ENCODE measurements at regions not wholly inside any gene's neighbourhood (a gene's known extent, or its start where the extent isn't known, plus 50 kb on each side); places are given as distances from the start of the nearest gene placed in this dataset.
A peak's percentile ranks its signal among the peaks of the same experiment; 100 is the strongest.

DNA sequence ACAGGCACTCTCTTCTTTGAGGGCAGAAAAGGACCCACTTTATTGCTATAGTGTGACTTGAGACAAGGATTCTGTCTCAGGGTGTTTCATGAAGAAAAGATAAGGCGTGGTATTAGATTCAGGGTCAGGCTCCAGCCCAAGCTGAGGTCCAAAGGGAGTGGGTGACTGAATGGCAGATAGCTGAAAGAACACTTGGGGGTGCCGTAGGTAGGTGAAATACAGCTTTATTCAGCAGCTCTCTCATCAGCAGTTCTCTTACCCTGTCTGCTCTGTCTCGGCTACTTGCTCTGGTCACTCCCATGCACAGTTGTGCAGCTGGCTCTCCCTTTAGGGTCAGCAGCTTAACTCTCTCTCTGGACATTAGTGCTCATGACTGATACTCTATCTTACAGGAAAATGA lies 379.9 kb downstream of the LPIN1 start:
- no peak for DNase-seq

DNA sequence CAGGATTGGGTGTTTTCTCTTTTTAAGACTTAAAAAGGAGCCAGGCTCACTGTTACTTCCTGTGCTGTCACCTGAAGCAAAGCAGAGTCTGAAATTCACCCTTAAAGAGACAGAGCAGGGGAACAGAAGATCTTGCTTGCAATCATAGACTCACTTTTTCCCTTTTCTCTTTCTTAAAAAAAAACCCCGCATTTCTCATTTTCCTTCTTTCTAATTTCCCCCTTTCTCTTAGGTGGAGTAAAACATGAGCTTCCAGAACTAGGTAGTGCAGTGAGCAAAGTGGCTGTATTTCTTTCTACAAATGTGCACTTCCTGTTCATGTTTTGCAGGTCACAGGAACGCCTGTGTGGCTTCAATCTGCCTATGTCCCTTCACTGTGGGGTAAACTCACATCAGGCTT lies 381.2 kb downstream of the LPIN1 start:
- peak; percentile 27 for DNase-seq

DNA sequence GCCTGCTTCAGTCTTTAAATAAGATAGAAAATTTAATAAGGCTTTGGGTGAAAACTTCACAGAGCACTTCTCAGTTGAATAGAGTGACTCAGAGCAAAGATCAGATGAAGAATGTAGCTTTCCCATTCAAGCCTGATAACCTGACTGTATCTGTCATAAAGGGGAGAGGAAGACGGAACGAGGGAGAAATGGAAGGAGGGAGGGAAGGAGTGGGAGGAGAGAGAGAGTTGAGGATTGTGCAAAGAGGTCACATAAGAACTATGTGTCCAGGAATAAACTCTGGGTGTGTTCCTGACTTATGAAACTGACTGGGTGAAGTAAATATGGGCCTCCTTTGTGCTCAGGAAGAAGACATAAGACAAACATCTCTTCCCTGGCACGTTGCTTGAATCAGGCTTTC lies 385.5 kb downstream of the LPIN1 start:
- no peak for DNase-seq

DNA sequence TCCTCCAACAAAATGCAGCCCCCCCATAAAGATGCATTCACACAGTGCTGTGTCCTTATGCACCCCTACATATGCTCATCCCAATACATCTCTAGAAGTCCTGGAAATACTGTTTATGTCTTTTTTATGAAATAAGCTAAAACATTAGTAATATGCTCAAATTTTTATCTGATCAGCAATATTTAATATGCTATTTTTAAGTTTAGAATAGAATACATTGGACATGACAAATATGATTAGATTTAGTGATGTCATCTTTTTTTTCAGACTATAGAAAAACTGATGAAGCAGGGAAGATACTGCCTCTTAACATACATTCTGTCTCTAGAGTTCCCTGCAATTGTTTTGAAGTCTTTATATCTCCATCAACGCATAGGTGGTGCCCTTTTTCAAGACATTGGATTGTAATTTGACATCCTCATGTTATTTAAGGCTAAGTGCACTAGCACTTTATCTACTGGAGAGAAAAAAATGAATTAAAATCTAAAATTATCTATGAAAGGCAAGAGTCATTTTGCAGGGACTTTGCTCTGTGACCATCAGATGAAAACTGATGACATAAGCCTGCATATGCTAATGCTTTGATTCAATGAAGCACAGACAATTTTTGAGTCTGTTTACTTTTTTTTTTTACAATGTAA lies 395.3 kb downstream of the LPIN1 start:
- DNase-seq: no peak

DNA sequence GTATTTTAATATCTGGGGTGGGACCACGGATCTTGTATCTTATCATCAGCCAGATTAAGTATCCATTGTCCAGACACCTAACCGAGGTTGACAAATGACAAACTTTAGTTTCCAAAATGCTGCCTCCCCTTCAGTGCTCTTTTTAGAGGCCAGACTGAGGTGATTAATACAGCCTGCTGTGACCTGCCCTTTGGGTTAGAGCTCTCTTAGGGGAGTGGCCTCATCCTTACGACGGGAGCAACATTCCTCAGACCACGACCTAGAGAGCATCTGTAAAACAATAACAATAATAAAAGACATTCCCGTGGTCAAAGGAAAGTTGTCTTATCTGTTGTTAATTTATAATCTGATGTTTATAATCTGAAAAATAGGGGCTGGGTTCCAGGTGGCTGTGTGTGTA lies 405.3 kb downstream of the LPIN1 start:
- DNase-seq: no peak

DNA sequence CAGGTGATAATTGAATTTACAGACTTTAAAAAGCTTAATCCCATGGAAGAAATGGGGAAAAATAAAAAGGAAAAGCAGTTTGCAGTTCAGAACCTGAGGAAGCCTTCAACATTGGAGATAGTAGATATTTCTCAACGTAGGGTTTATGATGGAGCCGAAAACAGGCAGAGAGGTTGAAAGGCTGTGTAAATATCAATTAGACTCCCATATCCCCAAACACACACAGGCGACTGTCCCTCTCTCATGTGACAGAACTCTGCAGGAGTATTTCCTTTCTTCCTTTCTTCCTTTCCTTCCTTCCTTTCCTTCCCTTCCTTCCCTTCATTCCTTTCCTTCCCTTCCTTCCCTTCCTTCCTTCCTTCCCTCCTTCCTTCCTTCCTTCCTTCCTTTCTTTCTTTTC lies 406.5 kb downstream of the LPIN1 start:
- DNase-seq: no peak

DNA sequence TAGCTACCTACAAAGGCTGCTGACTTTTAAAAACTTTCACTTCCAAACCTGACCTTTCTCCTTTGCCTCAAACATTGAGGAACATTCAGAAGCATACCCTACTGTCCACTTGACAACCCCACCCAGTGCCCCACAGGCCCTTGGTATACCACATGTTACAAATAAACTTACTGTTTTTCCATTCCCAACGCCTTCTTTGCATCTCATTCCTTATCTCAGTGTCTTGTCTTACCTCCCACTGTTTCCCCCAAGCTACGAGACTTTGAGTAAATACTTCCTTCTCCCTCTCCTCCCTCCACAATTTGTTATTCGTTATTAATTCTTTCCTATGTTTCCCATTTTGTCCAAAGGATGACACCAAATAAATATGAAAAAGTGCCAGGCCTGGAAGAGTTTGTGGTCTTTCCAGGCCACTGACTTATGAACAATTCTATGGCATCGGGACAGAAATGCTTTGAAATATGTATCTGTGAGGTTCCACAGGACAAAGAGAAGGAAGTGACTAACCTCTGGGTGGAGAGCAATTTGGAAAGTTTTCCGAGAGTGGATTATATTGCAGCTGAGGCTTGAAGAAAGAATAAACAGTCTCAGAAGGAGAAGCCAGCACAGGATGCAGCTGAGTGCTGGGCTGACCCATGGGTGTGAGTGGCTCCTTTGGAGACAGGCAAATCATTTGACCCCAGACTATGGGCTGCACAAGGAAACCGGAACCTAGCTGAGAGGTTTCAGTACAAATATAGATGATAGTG lies 409.0 kb downstream of the LPIN1 start:
- no peak for DNase-seq

DNA sequence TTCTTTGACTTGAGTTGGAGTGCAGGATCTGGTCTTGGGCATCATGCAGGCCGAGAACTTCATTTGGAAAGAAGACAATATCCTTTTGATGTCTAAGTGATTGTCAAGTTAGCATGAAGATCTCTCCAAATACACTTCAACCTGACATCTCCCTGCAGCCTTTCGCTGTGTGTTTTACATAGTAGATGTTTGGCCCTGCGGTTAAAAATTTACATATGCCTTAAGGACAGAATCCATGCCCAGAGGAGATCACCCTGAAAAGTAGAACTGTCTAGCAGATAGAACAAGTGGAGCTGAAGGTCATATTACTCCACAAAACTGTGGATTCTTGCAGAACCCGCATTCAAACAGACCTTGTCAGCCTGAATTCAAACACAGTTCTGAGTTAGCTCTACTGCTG lies 409.9 kb downstream of the LPIN1 start:
- no peak for DNase-seq

DNA sequence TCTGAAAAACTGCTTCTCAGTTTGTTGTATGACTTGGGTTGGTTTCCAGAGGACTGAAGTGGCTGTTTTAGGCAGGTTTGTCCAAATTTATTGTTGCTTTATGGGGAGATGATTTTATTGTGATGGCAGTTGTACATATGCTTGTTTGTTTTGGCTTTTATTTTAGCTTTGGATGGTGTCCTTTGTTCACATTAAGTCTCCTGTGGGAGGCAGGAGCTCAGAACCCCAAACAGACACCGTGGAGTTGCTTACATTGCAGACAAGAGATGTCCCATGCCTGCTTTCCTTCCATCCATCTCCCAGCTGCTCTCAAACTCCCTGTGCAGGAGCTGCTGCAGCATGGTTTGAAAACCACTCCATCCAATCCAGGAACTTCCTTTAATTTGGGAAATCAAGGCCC lies 414.7 kb downstream of the LPIN1 start:
- no peak for DNase-seq

DNA sequence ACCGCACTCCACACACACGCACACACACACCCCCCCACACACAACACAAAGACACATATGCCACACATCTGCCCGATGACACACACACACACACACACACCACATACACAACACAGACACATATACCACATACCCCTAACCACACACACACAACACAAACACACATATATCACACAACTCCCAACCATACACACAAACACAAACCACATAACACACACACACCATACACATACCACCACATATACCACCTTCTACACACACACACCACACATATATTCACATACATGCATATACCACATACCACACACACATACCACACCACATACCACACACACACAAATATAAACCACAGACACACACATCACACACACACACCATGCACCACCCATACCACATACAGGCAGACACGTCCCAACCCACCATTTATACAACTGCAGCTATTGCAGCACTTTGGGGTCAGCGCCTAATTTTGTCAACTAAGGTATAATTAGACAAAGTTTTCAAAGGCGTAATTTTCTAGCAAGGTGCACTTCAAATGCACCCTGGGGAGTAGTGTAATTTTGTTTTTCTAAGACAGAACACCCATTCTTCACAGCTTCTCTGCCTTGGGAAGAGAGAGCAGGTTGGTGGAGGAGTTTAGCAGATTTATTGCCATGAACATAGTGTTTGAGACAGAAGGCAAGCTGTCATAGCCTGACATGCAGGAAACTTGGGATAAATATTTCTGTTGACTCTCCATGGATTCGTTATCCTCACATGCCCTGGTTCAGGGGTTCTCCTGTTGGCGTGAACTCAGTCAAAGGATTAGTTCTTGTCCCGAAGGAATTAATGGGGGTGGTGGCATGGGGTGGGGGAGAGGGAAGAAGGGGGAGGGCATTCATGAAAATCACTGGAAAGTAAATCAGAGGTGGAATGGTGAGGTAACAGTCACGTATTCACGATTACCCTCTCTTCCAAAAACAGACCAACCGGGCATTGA lies 416.1 kb downstream of the LPIN1 start:
- no peak for DNase-seq

DNA sequence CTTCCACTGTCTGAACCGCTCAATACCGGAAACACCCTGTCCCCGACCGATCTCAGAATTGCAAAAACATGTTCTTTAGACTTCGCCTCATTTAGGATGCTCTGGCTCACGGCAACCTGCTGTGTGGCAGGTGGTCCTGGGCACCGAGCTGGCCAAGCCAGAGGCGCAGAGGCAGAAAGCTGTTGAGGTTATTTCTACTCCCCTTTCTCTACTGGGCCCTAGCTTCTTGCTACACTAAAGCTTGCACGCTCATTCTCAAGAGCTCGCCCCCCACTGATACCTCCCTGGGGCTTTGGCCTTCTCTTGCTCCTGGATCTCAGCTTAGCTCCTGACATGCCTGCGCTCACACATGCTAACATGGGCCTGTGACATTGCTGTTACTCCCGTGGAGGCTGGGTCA lies 417.4 kb downstream of the LPIN1 start:
- DNase-seq: no peak

DNA sequence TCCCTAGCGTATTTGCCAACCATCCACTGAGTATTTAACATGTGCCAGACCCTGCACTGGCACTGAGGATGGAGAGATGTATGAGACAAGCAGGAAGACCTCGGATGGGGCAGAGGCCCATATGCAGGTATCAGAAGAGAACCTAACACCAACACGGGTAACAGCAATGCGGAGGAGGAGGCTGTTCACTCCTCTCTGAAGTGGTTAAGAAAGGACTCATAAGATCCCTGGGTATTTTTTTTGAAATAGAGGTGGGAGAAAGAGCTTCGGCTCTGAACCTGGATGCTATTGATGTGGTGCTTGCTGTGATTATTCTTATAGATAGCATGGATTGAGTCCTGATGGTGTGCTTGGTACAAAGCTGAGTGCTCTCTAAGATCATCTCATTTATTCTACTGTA lies 418.3 kb downstream of the LPIN1 start:
- no peak for DNase-seq

DNA sequence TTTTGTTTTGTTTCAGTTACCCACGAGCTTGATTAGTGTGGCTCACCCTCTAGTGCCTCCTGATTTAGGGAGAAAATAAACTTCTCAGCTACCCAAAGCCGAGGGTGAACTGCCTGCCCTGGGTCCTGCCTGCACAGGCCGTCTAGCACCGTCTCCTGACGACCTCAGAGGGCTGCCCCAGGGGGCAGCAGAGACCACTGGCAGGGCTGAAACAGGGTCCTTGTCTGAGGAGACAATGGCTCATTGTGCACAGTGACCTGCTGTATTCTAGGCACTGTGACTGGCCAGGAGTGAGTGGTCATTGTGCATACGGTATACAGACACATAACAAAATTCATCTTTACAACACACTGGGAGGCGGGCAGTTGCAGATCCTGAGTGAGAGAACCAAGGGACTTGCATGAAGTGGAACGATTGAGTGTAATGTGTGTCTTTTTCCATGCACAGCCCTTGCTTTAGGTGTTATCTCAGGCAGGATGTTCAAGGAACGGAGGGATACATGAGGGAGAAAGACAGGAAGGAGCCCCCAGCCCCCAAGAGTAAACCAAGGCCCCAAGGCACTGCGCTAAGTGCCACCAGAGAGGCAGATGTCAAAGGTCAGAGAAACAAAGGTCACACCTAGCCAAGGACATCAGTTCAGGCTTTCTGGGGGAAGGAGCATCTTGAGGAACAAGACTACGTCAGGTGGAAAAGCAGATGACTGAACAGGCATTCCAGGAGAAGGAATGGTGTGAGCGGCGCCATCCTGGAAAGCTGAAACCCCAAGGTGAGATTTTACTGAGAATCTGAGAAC lies 421.3 kb downstream of the LPIN1 start:
- no peak for DNase-seq

DNA sequence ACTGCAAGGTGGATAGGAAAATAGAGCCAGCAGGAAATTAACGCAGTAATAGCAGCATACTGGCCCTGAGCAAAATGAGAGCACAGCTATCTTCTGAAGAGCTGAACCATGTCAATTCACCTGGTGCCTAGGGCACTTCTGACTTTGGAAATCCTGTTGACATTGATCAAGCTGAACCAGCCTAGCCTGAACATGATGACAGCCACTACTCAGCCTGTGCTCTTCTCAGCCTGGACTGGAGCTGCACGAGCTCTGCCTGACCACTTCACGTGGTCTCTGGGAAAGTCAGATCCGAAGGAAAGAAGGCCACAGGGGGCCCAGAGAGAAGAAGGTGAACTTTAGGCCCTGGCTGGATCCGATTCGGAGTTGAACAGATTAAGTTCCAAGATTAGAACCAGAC lies 421.9 kb downstream of the LPIN1 start:
- DNase-seq: no peak

DNA sequence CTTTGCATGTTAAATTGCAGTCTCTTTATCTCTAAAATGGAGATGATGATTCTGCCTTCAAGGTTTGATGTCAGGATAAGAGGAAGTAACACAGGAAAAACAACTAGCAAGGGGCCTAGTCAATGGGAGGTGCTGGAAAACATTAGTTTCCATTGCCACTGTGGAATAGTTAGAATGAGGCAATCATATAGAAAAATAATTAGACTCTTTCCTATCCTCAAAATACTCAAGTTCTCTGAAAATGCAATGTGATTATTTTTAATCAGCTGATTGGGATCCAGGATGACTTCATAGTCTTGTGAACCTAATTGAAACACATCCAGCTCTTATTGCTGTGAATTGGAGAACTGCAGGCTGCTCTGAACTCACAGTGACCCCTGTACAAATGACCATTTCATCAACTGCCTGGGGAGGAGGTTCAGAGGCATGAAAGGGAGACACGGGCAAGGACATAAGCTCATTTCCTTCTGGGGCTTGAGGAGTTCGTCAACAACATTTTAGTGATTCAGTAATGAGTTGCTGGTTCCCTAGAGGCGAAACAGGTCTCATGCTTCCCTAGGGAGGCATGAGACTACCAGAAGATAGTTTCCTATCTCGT lies 422.5 kb downstream of the LPIN1 start:
- DNase-seq: no peak

DNA sequence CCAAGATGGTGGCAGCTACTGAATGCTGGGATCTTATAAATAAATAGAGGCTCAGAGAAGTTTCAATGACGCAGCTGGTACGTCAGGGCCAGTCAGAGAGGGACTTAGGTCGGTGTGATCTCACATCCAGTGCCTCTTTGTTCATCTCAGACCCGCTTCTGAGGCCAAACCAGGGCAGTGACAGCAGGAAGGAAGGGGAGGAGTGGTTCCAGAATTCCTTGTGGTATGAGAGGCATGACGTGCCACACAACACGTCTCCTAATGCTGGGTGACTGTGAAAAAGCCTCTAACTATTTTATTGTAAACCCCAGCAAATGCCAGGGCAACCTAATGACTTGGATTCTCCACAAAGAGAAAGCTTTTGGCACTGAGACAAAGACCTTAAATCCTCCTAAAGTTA lies 423.3 kb downstream of the LPIN1 start:
- peak; percentile 12 for DNase-seq

DNA sequence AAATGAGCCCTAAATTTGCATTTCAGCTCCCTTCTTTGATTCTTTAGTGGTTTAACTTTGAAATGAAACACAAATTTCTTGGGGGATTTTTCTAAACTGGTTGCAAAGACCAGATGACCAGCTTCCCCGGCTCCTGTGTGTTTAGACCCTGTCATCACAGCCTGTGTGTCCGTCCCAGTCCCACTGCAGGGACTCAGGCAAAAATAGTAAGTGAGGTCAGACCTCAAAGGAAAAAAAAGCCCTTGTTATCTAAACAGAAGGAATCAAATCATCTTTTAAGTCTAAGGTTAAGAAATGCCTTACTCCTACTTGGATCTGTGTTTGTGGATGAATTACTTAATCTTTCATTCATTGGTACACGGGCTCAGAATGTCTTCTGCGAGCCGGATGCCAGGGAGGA lies 423.7 kb downstream of the LPIN1 start:
- no peak for DNase-seq

DNA sequence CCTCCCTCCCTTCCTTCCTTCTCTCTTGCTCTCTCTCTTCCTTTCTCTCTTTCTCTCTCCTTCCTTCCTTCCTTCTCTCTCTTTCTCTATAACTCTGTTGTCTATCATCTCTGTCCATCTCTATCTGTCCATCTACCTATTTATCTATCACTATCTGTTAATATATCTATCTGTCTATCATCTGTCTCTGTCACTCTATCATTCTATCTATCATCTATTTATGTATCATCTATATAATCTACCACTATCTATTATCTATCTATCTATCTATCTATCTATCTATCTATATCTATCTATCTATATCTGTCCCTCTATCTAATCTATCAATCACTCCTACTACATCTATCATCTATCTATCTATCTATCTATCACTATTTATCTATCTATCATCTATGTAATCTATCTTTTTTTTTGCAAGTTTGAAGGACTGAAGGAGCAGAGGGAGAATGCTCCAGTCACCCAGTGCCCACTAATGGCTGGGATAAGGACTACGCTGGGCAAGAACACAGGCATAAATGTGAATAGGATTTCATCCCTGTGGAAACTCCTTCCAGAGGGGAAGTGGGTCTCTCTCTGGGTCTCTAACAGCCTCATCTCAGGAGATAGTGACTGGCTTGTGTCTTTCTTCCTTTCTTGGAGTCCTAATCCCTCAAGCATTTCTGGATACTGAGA lies 427.0 kb downstream of the LPIN1 start:
- DNase-seq: no peak

DNA sequence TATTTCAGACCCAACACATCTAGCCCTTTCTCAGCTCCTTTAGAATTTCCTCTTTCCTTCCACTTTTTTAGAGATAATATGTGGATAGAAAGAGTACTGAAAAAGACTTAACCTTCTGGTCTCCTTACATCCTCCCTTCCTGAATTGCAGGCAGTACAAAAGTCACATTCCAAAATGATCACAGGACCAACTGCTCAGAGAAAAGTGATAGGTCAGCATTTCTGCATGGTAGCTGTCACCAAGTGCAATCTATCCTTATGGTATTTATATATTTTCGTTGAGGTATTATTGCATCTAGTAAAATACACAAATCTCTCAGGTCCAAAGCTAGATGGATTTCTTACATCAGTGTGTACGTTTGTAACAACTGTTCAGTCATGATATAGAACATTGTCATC lies 427.5 kb downstream of the LPIN1 start:
- no peak for DNase-seq

DNA sequence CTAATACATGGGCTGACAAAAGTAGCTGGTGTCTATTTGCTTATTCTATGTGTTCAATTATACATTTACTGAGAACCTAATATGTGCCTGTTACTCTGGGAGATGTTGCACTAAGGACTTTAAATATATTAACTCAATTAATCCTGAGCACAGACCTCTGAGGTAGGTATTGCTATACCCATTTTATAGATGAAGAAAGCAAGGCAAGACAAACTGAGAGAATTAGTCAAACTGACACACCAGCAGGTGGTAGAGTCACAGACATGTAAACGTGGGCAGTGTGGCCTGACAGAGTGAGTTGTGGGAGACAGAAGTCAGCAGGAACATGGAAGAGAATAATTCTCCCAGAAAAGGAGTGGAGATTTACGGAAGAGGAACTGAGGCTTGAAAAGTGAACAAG lies 428.9 kb downstream of the LPIN1 start:
- no peak for DNase-seq

DNA sequence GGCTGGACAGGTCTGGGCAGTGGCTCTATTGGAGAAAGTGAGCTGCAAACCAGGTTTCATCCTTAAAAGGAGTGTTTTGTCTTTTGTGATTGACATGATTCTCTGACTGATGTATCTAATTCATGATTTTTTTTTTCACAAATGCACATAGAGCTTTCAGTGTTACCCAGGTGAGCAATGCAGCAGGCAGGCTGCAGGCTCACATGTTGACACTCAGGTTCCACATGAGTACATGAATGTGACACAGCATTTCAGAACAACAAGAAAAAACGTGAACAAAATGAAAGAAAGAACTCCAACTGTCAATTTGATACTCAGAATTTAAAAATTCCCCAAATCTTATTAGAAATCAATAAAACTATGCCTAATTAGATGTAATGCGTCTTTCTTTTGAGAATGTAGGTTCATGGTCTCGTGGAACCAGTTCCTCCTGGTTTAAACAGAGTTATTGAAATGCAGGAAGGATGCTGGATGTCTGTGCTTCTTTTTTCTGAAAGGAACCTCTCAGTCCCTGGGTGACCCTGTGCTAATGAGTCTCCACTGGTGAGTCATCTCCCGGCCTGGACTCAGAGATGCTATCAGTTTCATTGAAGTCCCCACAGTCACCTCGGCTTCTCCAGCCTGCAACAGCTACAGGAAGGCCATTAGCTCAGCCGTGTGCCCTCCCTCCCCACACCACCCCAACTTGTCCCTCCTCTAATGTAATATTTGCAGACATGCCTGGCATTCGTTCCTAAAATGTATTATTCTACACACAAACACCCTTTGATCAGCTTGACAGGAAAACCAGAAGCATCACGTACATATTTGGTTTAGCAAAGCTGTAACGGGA lies 430.4 kb downstream of the LPIN1 start:
- DNase-seq: peak; percentile 18
